Body of pancreas (tissue), 4 donors: ENCODE measurements at regions not wholly inside any gene's neighbourhood (a gene's known extent, or its start where the extent isn't known, plus 50 kb on each side); places are given as distances from the start of the nearest gene placed in this dataset.

Experiments
- ATAC-seq: fragments of 150-250 bp; one replicate; pipeline ENCODE4 v1.9.1; 2016
- DNase-seq, 4 donors: peaks; one replicate each; pipeline ENCODE4 v3.0.0-alpha.2; 2019
- H3K27ac ChIP-seq, 4 donors: fragments of 200-600 bp; sonication (generic); 1 replicate in 3 of 4; 2 replicates in 1 of 4; pipeline versions ENCODE4 v1.5.1 to v1.6.1; 2016 to 2019; ENCODE audit warnings: mild to moderate bottlenecking in 1 of 4, mixed read lengths in 1 of 4, moderate library complexity in 1 of 4
- H3K27me3 ChIP-seq, 2 donors: fragments of 200-600 bp; sonication (generic); one replicate each; pipeline ENCODE4 v1.6.0; 2016; ENCODE audit warnings: mild to moderate bottlenecking in 1 of 2
- H3K36me3 ChIP-seq, 2 donors: fragments of 200-600 bp; sonication (generic); replicated peaks in 1 of 2; 2 replicates each; pipeline ENCODE4 v1.5.1; 2016; ENCODE audit warnings: low read depth in 2 of 2; ENCODE audit not compliant: insufficient read depth in 1 of 2
- H3K4me1 ChIP-seq: fragments of 200-600 bp; sonication (generic); one replicate; pipeline ENCODE4 v1.6.0; 2016
- H3K4me3 ChIP-seq, 2 donors: fragments of 200-600 bp; sonication (generic); 1 replicate in 1 of 2; 2 replicates in 1 of 2; pipeline ENCODE4 v1.5.1; 2016 to 2019
- H3K9me3 ChIP-seq, 3 donors: fragments of 200-600 bp; sonication (generic); 1 replicate in 2 of 3; 2 replicates in 1 of 3; pipeline ENCODE4 v1.5.1; 2016
- POLR2A ChIP-seq, 3 donors: fragments of 450-650 bp; IDR thresholded peaks; one replicate each; pipeline ENCODE4 v1.6.1; 2016; ENCODE audit warnings: antibody characterized with exemption in 3 of 3, mild to moderate bottlenecking in 2 of 3
- WGBS, 2 donors: methylation state at CpG; one replicate each; pipeline ENCODE4 v1.1.5; 2017; 5-methylcytosine and 5-hydroxymethylcytosine counted together
- intact Hi-C: fragments of 100-400 bp; cut with DNase I; formaldehyde crosslinking; loops from one replicate; pipeline ENCODE4 v1.15.1; 2023
- TF ChIP-seq, protein P1 (sequence below), 7 experiments: fragments of 450-650 bp in 4 of 7; fragments of 200-600 bp in 3 of 7; sonication (generic) in 3 of 7; IDR thresholded peaks; one replicate each; pipeline ENCODE4 v1.5.1; 2016 to 2019; ENCODE audit warnings: antibody characterized with exemption in 7 of 7

DNA sequence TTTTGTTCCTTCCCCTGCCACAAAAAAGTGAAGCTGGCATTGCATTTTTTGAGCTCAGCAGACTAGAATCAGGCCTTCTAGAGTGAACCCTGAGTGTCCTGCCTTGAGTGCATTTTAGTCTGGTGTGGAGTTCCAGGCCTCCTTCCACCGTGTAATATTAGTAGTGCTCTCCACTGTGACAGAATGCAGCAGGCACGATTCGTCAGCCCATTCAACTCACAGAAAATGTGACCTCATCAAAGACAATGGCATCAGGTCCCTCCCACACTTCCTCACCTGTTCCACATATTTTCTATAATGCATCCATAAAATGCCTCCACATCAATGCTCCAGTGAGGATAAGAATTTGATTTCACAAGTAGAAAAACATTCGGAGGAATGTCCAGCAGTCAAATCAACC, 227.6 kb downstream of the FGF9 start:
- TF ChIP-seq POLR2A (IDR thresholded peaks at IDR 0.05), result no peak
- TF ChIP-seq, protein P1, sequence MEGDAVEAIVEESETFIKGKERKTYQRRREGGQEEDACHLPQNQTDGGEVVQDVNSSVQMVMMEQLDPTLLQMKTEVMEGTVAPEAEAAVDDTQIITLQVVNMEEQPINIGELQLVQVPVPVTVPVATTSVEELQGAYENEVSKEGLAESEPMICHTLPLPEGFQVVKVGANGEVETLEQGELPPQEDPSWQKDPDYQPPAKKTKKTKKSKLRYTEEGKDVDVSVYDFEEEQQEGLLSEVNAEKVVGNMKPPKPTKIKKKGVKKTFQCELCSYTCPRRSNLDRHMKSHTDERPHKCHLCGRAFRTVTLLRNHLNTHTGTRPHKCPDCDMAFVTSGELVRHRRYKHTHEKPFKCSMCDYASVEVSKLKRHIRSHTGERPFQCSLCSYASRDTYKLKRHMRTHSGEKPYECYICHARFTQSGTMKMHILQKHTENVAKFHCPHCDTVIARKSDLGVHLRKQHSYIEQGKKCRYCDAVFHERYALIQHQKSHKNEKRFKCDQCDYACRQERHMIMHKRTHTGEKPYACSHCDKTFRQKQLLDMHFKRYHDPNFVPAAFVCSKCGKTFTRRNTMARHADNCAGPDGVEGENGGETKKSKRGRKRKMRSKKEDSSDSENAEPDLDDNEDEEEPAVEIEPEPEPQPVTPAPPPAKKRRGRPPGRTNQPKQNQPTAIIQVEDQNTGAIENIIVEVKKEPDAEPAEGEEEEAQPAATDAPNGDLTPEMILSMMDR (IDR thresholded peaks at IDR 0.05), result no peak
- 51 to 59% methylated on average over 4 of the region's 4 CpGs for WGBS, 2 donors
- Histone ChIP-seq H3K36me3 (no peaks in the 10 kb centered on the region), H3K9me3 (no peaks in the 10 kb centered on the region), H3K27ac (no peak overlapping the region), H3K4me3 (no peak overlapping the region), H3K4me1 (no peaks in the 10 kb centered on the region), H3K27me3 (no peaks in the 10 kb centered on the region)
- intact Hi-C loops, result no loop called here
- DNase-seq, result no peak
- no peak for ATAC-seq

GRCh38 chr13:21898945-21899344, 228.1 kb downstream of the FGF9 start:
- intact Hi-C loops, result no loop called here
- DNase-seq (no peak), ATAC-seq (no peak)
- 48 to 51% methylated on average over 6 to 7 of the region's 7 CpGs for WGBS, 2 donors
- Histone ChIP-seq H3K4me1 (no peaks in the 10 kb centered on the region), H3K27me3 (no peaks in the 10 kb centered on the region), H3K4me3 (no peak overlapping the region), H3K36me3 (no peaks in the 10 kb centered on the region), H3K27ac (no peak overlapping the region), H3K9me3 (no peaks in the 10 kb centered on the region)
- TF ChIP-seq, protein P1 (IDR thresholded peaks at IDR 0.05), result no peak
- no peak for TF ChIP-seq POLR2A (IDR thresholded peaks at IDR 0.05)

DNA sequence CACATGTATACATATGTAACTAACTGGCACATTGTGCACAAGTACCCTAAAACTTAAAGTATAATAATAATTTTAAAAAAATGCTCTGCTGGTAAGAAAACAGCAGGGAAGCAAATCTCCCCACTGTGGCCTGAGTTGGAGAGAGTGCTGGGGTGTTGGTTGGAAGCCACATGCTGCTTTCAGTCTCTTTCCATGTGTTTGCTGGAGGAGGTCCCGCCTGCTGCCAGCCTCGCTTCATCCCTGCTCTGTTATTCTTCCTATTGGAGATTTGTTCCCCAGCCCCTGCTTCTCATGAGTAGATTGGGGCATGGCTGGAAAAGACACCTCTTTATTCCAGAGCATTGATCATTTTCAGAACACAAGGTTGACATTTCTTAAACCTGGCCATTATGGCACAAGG, 230.5 kb downstream of the FGF9 start:
- no peaks in the 10 kb centered on the region for H3K4me1 ChIP-seq
- intact Hi-C loops, result no loop called here
- no peaks in the 10 kb centered on the region for H3K27me3 ChIP-seq
- H3K4me3 ChIP-seq, result no peak overlapping the region
- H3K27ac ChIP-seq, result no peak overlapping the region
- ATAC-seq (no peak), DNase-seq (no peak)
- 93 to 97% methylated on average over 2 of the region's 2 CpGs for WGBS, 2 donors
- H3K36me3 ChIP-seq, result no peaks in the 10 kb centered on the region
- no peaks in the 10 kb centered on the region for H3K9me3 ChIP-seq
- TF ChIP-seq POLR2A (IDR thresholded peaks at IDR 0.05), result no peak

DNA sequence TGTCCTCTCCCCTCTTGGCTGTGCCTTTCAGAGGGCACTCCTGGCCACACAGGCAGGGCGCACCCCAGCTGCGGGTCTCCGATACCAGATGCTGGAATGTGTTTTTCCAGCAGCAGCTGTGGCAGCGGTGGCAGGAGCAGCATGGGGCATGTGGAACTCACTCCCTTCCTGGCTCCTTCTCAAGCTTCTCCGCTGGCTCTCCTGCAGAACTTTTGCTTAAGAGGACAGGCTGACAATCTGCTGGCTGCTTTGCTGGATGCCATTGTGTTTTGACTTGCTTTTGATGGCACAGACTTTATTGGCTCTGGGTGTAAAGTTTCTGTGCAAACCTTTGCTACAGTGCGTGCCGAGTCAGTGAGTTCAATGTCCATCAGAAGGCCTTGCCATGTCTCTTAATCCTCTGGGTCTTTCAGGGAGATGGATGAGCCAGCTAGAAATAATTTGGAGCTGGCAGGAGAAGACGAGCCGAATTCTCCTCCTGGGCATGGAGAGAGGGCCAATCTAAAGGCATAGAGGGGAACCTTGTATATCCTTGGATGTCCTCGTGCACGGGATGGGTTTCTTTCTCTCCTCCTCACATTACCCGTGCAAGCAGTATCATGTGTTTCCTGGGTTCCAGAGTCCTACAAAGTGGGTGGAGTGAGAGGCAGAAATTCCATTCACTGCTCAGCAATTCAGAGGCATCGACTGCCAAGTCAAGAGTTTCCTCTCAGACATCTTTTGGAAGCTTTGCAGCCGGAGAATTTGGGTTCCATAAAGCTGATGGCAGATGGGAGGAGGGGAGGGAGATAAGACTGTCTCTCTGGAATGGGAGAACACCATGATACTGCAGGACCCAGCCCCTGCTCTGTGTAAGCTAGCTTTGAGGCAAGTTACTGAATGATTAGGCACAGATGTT, 231.2 kb downstream of the FGF9 start:
- Histone ChIP-seq H3K36me3 (no peaks in the 10 kb centered on the region), H3K4me1 (no peaks in the 10 kb centered on the region), H3K27me3 (no peaks in the 10 kb centered on the region), H3K9me3 (no peaks in the 10 kb centered on the region), H3K27ac (no peak overlapping the region), H3K4me3 (no peak overlapping the region)
- TF ChIP-seq, protein P1 (IDR thresholded peaks at IDR 0.05), result no peak
- no peak for TF ChIP-seq POLR2A (IDR thresholded peaks at IDR 0.05)
- DNase-seq (peak in 1 of 4 donors; percentile 7), ATAC-seq (no peak)
- WGBS, 2 donors, result 59 to 74% methylated on average over 10 to 12 of the region's 14 CpGs
- intact Hi-C loops, result no loop called here

DNA sequence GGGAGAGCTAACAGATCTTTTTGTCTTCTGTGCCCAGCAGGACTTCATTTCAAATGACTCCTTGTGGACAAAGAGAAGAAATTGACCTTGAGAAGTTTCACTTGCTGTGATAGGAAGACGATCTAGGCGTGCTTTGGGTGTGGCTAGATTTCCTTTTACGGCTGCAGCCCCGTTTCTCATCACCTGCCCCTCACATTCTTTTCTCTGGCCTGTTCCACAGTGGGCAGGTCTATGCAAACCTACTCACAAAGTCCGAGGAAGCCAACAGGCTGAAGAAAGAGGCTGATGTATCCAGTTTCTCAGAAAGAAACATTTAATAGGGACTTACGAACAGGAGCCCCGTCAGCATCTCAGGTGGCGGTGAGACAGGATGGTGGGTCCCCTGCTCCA, 231.8 kb downstream of the FGF9 start:
- no peaks in the 10 kb centered on the region for H3K36me3 ChIP-seq
- H3K27me3 ChIP-seq, result no peaks in the 10 kb centered on the region
- ATAC-seq (no peak), DNase-seq (no peak)
- H3K27ac ChIP-seq, result no peak overlapping the region
- intact Hi-C loops, result no loop called here
- TF ChIP-seq POLR2A (IDR thresholded peaks at IDR 0.05), result no peak
- TF ChIP-seq, protein P1 (IDR thresholded peaks at IDR 0.05), result no peak
- no peaks in the 10 kb centered on the region for H3K4me1 ChIP-seq
- WGBS, 2 donors, result 41 to 64% methylated on average over 8 of the region's 8 CpGs
- H3K9me3 ChIP-seq, result no peaks in the 10 kb centered on the region
- no peak overlapping the region for H3K4me3 ChIP-seq
